ENCODE measurements at regions not wholly inside any gene's neighbourhood (a gene's known extent, or its start where the extent isn't known, plus 50 kb on each side); places are given as distances from the start of the nearest gene placed in this dataset.

DNA sequence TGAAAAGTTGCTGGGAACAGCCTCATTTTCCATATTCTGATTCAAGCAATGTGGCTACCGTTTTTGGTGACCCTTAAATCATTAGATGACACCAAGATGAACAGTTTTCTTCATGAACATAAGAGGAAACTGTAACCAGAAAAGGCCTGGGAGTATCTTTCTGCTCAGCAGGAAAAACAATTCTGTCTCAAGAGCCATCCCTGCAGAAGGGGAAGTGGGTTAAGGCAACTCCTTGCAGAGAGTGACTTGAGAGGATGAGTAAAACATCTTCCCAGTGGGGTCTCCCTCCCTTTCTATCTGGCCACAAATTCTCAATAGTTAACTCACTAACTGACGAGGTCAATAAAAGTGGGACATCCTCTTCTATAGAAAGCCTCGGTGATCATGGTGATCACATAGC, 187.6 kb upstream of the NRIP1 start:
- H3K9ac ChIP-seq: no peak overlapping the region
- H3K27me3 ChIP-seq (ENCODE audit: insufficient read depth, low read depth): no peaks in the 10 kb centered on the region
- TF ChIP-seq, protein P1, sequence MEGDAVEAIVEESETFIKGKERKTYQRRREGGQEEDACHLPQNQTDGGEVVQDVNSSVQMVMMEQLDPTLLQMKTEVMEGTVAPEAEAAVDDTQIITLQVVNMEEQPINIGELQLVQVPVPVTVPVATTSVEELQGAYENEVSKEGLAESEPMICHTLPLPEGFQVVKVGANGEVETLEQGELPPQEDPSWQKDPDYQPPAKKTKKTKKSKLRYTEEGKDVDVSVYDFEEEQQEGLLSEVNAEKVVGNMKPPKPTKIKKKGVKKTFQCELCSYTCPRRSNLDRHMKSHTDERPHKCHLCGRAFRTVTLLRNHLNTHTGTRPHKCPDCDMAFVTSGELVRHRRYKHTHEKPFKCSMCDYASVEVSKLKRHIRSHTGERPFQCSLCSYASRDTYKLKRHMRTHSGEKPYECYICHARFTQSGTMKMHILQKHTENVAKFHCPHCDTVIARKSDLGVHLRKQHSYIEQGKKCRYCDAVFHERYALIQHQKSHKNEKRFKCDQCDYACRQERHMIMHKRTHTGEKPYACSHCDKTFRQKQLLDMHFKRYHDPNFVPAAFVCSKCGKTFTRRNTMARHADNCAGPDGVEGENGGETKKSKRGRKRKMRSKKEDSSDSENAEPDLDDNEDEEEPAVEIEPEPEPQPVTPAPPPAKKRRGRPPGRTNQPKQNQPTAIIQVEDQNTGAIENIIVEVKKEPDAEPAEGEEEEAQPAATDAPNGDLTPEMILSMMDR (conservative IDR thresholded peaks at IDR 0.05; ENCODE audit: low read depth, low read length): no peak
- no peaks in the 10 kb centered on the region for H3K4me1 ChIP-seq (ENCODE audit: low read depth, poor library complexity, severe bottlenecking)
- H3K36me3 ChIP-seq (ENCODE audit: insufficient read depth): no peaks in the 10 kb centered on the region
- H3K27ac ChIP-seq: no peak overlapping the region
- H3K4me3 ChIP-seq (IDR thresholded peaks at IDR 0.05; ENCODE audit: insufficient read depth, low read depth, low read length): no peak overlapping the region
- H2AFZ ChIP-seq (ENCODE audit: low read depth): no peak overlapping the region
- H3K79me2 ChIP-seq (ENCODE audit: insufficient read depth, low read depth): no peaks in the 10 kb centered on the region
- H4K20me1 ChIP-seq (ENCODE audit: insufficient read depth): no peaks in the 10 kb centered on the region
- H3K4me2 ChIP-seq: no peak overlapping the region

DNA sequence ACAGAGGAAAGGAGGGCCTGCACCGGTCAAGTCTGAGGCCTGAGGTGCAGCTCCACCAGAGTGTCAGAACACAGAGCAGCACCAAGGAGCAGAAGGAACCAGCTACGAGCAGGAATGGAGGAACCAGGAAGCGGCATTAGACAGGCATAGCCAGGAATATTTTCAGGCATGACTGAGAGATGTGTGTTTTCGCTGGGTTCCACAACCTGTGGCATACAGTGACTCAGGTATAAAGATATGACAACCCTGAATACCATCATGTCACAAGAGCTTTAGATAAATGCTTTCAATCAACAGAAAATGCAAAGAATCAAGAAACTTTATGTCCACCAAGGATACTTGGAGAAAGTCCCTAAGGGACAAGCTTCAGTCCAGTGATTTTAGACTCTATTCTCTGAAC, 189.3 kb upstream of the NRIP1 start:
- Histone ChIP-seq H4K20me1 (ENCODE audit: insufficient read depth) (no peaks in the 10 kb centered on the region), H3K4me3 (IDR thresholded peaks at IDR 0.05; ENCODE audit: insufficient read depth, low read depth, low read length) (no peak overlapping the region), H2AFZ (ENCODE audit: low read depth) (no peak overlapping the region), H3K36me3 (ENCODE audit: insufficient read depth) (no peaks in the 10 kb centered on the region), H3K79me2 (ENCODE audit: insufficient read depth, low read depth) (no peaks in the 10 kb centered on the region), H3K9ac (no peak overlapping the region), H3K4me1 (ENCODE audit: low read depth, poor library complexity, severe bottlenecking) (no peaks in the 10 kb centered on the region), H3K4me2 (no peak overlapping the region), H3K27ac (no peak overlapping the region), H3K27me3 (ENCODE audit: insufficient read depth, low read depth) (no peaks in the 10 kb centered on the region)
- TF ChIP-seq, protein P1 (conservative IDR thresholded peaks at IDR 0.05; ENCODE audit: low read depth, low read length): no peak

DNA sequence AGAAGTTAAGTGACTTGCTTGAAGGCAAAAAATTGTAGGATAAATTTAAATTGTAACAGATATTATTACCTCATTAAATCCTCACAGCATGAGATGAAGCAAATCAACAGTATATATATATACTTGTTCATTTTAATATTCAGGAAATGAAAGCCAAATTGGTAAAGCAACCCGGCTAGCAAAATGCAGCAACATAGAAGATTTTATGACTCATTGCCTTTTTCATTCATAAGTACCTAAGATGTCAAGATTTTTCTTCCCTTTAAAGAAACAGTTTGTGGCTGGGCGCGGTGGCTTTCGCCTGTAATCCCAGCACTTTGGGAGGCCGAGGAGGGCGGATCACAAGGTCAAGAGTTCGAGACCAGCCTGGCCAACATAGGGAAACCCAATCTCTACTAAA, 190.5 kb upstream of the NRIP1 start:
- Histone ChIP-seq H3K4me1 (ENCODE audit: low read depth, poor library complexity, severe bottlenecking) (no peaks in the 10 kb centered on the region), H4K20me1 (ENCODE audit: insufficient read depth) (no peaks in the 10 kb centered on the region), H3K27me3 (ENCODE audit: insufficient read depth, low read depth) (no peaks in the 10 kb centered on the region), H3K79me2 (ENCODE audit: insufficient read depth, low read depth) (no peaks in the 10 kb centered on the region), H3K27ac (no peak overlapping the region), H3K9ac (no peak overlapping the region), H3K36me3 (ENCODE audit: insufficient read depth) (no peaks in the 10 kb centered on the region), H3K4me2 (no peak overlapping the region), H2AFZ (ENCODE audit: low read depth) (no peak overlapping the region), H3K4me3 (IDR thresholded peaks at IDR 0.05; ENCODE audit: insufficient read depth, low read depth, low read length) (no peak overlapping the region)
- TF ChIP-seq, protein P1 (conservative IDR thresholded peaks at IDR 0.05; ENCODE audit: low read depth, low read length): no peak

DNA sequence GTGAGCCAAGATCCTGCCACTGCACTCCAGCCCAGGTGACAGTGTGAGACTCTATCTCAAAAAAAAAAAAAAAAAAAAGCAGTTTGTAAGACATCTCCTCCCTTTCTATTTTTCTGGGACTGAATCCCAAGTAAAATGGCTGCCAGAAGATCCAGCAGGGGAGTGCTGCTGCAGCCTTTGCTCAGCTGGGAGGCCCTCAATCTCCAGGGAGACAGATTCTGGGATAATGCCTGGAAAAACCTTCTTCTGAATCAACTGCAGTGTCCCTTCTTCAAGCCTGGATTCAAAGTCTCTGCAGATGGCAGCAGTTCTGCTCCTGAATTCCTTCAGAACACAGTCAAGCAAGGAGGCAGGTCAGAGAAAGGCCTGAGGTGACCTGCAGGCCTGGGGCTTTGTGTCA, 191.0 kb upstream of the NRIP1 start:
- no peak overlapping the region for H3K9ac ChIP-seq
- no peaks in the 10 kb centered on the region for H3K27me3 ChIP-seq (ENCODE audit: insufficient read depth, low read depth)
- no peaks in the 10 kb centered on the region for H3K79me2 ChIP-seq (ENCODE audit: insufficient read depth, low read depth)
- H3K36me3 ChIP-seq (ENCODE audit: insufficient read depth): no peaks in the 10 kb centered on the region
- H3K4me3 ChIP-seq (IDR thresholded peaks at IDR 0.05; ENCODE audit: insufficient read depth, low read depth, low read length): no peak overlapping the region
- H3K27ac ChIP-seq: no peak overlapping the region
- TF ChIP-seq, protein P1 (conservative IDR thresholded peaks at IDR 0.05; ENCODE audit: low read depth, low read length): no peak
- H3K4me2 ChIP-seq: no peak overlapping the region
- H4K20me1 ChIP-seq (ENCODE audit: insufficient read depth): no peaks in the 10 kb centered on the region
- H3K4me1 ChIP-seq (ENCODE audit: low read depth, poor library complexity, severe bottlenecking): no peaks in the 10 kb centered on the region
- H2AFZ ChIP-seq (ENCODE audit: low read depth): no peak overlapping the region

DNA sequence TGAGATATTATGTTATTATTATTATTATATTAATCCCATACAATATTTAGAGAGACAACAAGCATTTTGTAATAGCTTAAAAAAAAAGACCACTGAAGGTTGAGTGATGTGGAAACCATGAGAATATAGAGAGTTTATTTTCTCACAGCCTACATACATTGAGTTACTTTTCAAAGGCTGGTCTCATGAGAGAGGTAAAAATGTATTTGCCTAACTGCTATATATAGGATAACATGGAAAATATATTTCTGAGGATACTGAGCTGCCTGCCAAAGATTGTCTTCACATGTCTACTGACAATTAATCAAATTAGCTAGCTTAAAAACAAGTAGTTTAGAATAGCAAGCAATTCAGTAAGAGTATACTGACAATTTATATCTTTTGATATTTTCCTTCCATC, 192.2 kb upstream of the NRIP1 start:
- Histone ChIP-seq H3K79me2 (ENCODE audit: insufficient read depth, low read depth) (no peaks in the 10 kb centered on the region), H3K27ac (no peak overlapping the region), H4K20me1 (ENCODE audit: insufficient read depth) (no peaks in the 10 kb centered on the region), H3K4me1 (ENCODE audit: low read depth, poor library complexity, severe bottlenecking) (no peaks in the 10 kb centered on the region), H3K36me3 (ENCODE audit: insufficient read depth) (no peaks in the 10 kb centered on the region), H2AFZ (ENCODE audit: low read depth) (no peak overlapping the region), H3K9ac (no peak overlapping the region), H3K27me3 (ENCODE audit: insufficient read depth, low read depth) (no peaks in the 10 kb centered on the region), H3K4me2 (no peak overlapping the region), H3K4me3 (IDR thresholded peaks at IDR 0.05; ENCODE audit: insufficient read depth, low read depth, low read length) (no peak overlapping the region)
- TF ChIP-seq, protein P1 (conservative IDR thresholded peaks at IDR 0.05; ENCODE audit: low read depth, low read length): no peak

Measured in KMS-11 (cell line).